Keratinocyte (primary cell): ENCODE measurements at regions not wholly inside any gene's neighbourhood (a gene's known extent, or its start where the extent isn't known, plus 50 kb on each side); places are given as distances from the start of the nearest gene placed in this dataset.
"Not testable (repeated sequence)": the region's sequence is repeated elsewhere in the genome, so short reads cannot be mapped to it uniquely, and the experiment has no call there.

Experiments used
- DNase-seq: peaks from one replicate; pipeline ENCODE4 v3.0.0-alpha.2; 2011; ENCODE audit warnings: low read depth, missing footprints, low spot score
- FAIRE-seq: peaks from 2 replicates; lab custom pipeline; 2011; peaks lifted over from hg19 to GRCh38; lab: Jason Lieb, UNC
- H2AFZ ChIP-seq: 2 replicates; pipeline ENCODE4 v1.6.0; 2012; ENCODE audit warnings: low read length, control low read depth, inconsistent platforms; ENCODE audit not compliant: control insufficient read depth
- H3K27ac ChIP-seq: 2 replicates; pipeline ENCODE4 v1.5.1; 2011; ENCODE audit warnings: low read length; ENCODE audit not compliant: control insufficient read depth, insufficient read depth
- H3K27me3 ChIP-seq: 3 replicates; pipeline ENCODE4 v1.6.0; 2011; ENCODE audit warnings: low read length; ENCODE audit not compliant: control insufficient read depth, insufficient read depth; ENCODE audit errors: extremely low read depth
- H3K36me3 ChIP-seq, 2 experiments: 2 replicates in 1 of 2; 3 replicates in 1 of 2; pipeline ENCODE4 v1.5.1; 2011; ENCODE audit warnings: low read length in 2 of 2, mild to moderate bottlenecking in 1 of 2; ENCODE audit not compliant: control insufficient read depth in 2 of 2, insufficient read depth in 2 of 2; ENCODE audit errors: extremely low read depth in 1 of 2
- H3K4me1 ChIP-seq: 3 replicates; pipeline ENCODE4 v1.5.1; 2011; ENCODE audit warnings: low read length; ENCODE audit not compliant: control insufficient read depth, insufficient read depth; ENCODE audit errors: extremely low read depth
- H3K4me2 ChIP-seq: 3 replicates; pipeline ENCODE4 v1.6.0; 2011; ENCODE audit warnings: low read depth, low read length; ENCODE audit not compliant: control insufficient read depth, insufficient read depth; ENCODE audit errors: extremely low read depth
- H3K4me3 ChIP-seq, 3 experiments: fragments of 200-600 bp in 1 of 3; sonication (generic) in 1 of 3; 2 replicates in 2 of 3; 3 replicates in 1 of 3; pipeline ENCODE4 v1.5.1; 2011 to 2016; ENCODE audit warnings: low read length in 3 of 3, mild to moderate bottlenecking in 3 of 3, control low read depth in 2 of 3, inconsistent platforms in 1 of 3, low read depth in 1 of 3, mixed read lengths in 1 of 3, mixed run types in 1 of 3, moderate library complexity in 1 of 3; ENCODE audit not compliant: control insufficient read depth in 2 of 3, insufficient read depth in 2 of 3; ENCODE audit errors: extremely low read depth in 1 of 3
- H3K79me2 ChIP-seq: 2 replicates; pipeline ENCODE4 v1.6.0; 2012; ENCODE audit warnings: low read length; ENCODE audit not compliant: control insufficient read depth, insufficient read depth
- H3K9ac ChIP-seq: 3 replicates; pipeline ENCODE4 v1.6.0; 2011; ENCODE audit warnings: low read length; ENCODE audit not compliant: control insufficient read depth, insufficient read depth; ENCODE audit errors: extremely low read depth
- H3K9me1 ChIP-seq: 3 replicates; pipeline ENCODE4 v1.6.0; 2011; ENCODE audit warnings: low read length; ENCODE audit not compliant: control insufficient read depth, insufficient read depth; ENCODE audit errors: extremely low read depth
- H3K9me3 ChIP-seq: 2 replicates; pipeline ENCODE4 v1.5.1; 2012; ENCODE audit warnings: low read depth, low read length; ENCODE audit not compliant: control insufficient read depth
- H4K20me1 ChIP-seq: 3 replicates; pipeline ENCODE4 v1.6.0; 2011; ENCODE audit warnings: low read length; ENCODE audit not compliant: control insufficient read depth, insufficient read depth; ENCODE audit errors: extremely low read depth
- EZH2 ChIP-seq: IDR thresholded peaks from one replicate; pipeline ENCODE4 v1.6.1; 2012; ENCODE audit warnings: inconsistent platforms, mild to moderate bottlenecking, low read length, moderate library complexity
- dilution Hi-C: fragments of 300-500 bp; cut with MboI; formaldehyde crosslinking; loops from one replicate; pipeline ENCODE4 v1.7.0; 2020; ENCODE audit warnings: low sequenced_read_pairs; ENCODE audit not compliant: extremely low pct_ligation_motif_present
- TF ChIP-seq, protein P1 (sequence below), 3 experiments: IDR thresholded peaks in 1 of 3; conservative IDR thresholded peaks in 1 of 3; optimal IDR thresholded peaks in 1 of 3; 2 replicates in 2 of 3; 3 replicates in 1 of 3; pipeline versions ENCODE3 to v1.5.1; 2011; ENCODE audit warnings: low read length in 3 of 3, mild to moderate bottlenecking in 3 of 3, moderate library complexity in 2 of 3, control low read depth in 1 of 3, inconsistent platforms in 1 of 3; ENCODE audit not compliant: insufficient read depth in 2 of 3; ENCODE audit errors: extremely low read depth in 1 of 3

- FAIRE-seq, result no peak
- no peak overlapping the region for H2AFZ ChIP-seq
Measured at GRCh38 chr6:4208158-4208557, 72.8 kb upstream of the ECI2 start.

GRCh38 chr6:4203642-4204417, 68.5 kb upstream of the ECI2 start:
- H3K36me3 ChIP-seq, H3K27ac ChIP-seq, FAIRE-seq, H3K9me3 ChIP-seq, H2AFZ ChIP-seq, DNase-seq, H3K9me1 ChIP-seq, dilution Hi-C loops, H3K27me3 ChIP-seq, H4K20me1 ChIP-seq, H3K4me1 ChIP-seq, H3K79me2 ChIP-seq, H3K4me2 ChIP-seq, H3K9ac ChIP-seq, H3K4me3 ChIP-seq: not testable (repeated sequence)

More at GRCh38 chr6:4208158-4208557, 72.8 kb upstream of the ECI2 start:
- Histone ChIP-seq H3K9me1 (no peaks in the 10 kb centered on the region), H3K9ac (no peak overlapping the region), H3K4me2 (no peak overlapping the region), H3K79me2 (no peaks in the 10 kb centered on the region), H3K4me1 (peaks cover 5% of the 10 kb centered on the region), H3K4me3 (no peak overlapping the region), H4K20me1 (no peaks in the 10 kb centered on the region), H3K27me3 (peaks cover 2% of the 10 kb centered on the region), H3K36me3 (no peaks in the 10 kb centered on the region), H3K9me3 (no peaks in the 10 kb centered on the region), H3K27ac (no peak overlapping the region)
- DNase-seq, result no peak
- TF ChIP-seq, protein P1, sequence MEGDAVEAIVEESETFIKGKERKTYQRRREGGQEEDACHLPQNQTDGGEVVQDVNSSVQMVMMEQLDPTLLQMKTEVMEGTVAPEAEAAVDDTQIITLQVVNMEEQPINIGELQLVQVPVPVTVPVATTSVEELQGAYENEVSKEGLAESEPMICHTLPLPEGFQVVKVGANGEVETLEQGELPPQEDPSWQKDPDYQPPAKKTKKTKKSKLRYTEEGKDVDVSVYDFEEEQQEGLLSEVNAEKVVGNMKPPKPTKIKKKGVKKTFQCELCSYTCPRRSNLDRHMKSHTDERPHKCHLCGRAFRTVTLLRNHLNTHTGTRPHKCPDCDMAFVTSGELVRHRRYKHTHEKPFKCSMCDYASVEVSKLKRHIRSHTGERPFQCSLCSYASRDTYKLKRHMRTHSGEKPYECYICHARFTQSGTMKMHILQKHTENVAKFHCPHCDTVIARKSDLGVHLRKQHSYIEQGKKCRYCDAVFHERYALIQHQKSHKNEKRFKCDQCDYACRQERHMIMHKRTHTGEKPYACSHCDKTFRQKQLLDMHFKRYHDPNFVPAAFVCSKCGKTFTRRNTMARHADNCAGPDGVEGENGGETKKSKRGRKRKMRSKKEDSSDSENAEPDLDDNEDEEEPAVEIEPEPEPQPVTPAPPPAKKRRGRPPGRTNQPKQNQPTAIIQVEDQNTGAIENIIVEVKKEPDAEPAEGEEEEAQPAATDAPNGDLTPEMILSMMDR (optimal IDR thresholded peaks at IDR 0.05 in 1 of 3, IDR thresholded peaks at IDR 0.05 in 1 of 3, conservative IDR thresholded peaks at IDR 0.05 in 1 of 3; ENCODE audit: extremely low read depth in 1 of 3, insufficient read depth in 2 of 3, low read length in 3 of 3), result no peak
- no peak for TF ChIP-seq EZH2
- dilution Hi-C loops, result no loop called here

GRCh38 chr6:4192627-4193026, 57.3 kb upstream of the ECI2 start:
- H3K4me2 ChIP-seq, result no peak overlapping the region
- dilution Hi-C loops, result no loop called here
- H3K27me3 ChIP-seq, result no peaks in the 10 kb centered on the region
- no peaks in the 10 kb centered on the region for H3K9me1 ChIP-seq
- FAIRE-seq, result no peak
- TF ChIP-seq EZH2, result no peak
- TF ChIP-seq, protein P1 (optimal IDR thresholded peaks at IDR 0.05 in 1 of 3, IDR thresholded peaks at IDR 0.05 in 1 of 3, conservative IDR thresholded peaks at IDR 0.05 in 1 of 3; ENCODE audit: extremely low read depth in 1 of 3, insufficient read depth in 2 of 3, low read length in 3 of 3), result no peak
- no peaks in the 10 kb centered on the region for H3K79me2 ChIP-seq
- no peaks in the 10 kb centered on the region for H3K36me3 ChIP-seq
- H3K4me3 ChIP-seq, result no peak overlapping the region
- H3K27ac ChIP-seq, result no peak overlapping the region
- no peak overlapping the region for H2AFZ ChIP-seq
- DNase-seq, result no peak
- H3K9ac ChIP-seq, result no peak overlapping the region
- no peaks in the 10 kb centered on the region for H4K20me1 ChIP-seq
- H3K9me3 ChIP-seq, result no peaks in the 10 kb centered on the region
- peaks cover 4% of the 10 kb centered on the region for H3K4me1 ChIP-seq
